Karpas-422 (cell line): ENCODE measurements at regions not wholly inside any gene's neighbourhood (a gene's known extent, or its start where the extent isn't known, plus 50 kb on each side); places are given as distances from the start of the nearest gene placed in this dataset.
"Not testable (repeated sequence)": the region's sequence is repeated elsewhere in the genome, so short reads cannot be mapped to it uniquely, and the experiment has no call there.

Source experiments
- DNase-seq: peaks from one replicate; pipeline ENCODE4 v3.0.0-alpha.2; 2015
- H2AFZ ChIP-seq: fragments of 200-600 bp; sonication (generic); 2 replicates; pipeline ENCODE4 v1.6.1; 2014; ENCODE audit warnings: antibody characterized with exemption, low read length, mixed read lengths
- H3K27ac ChIP-seq: fragments of 200-600 bp; sonication (generic); 2 replicates; pipeline ENCODE4 v1.5.1; 2014; ENCODE audit warnings: mild to moderate bottlenecking, low read length, moderate library complexity
- H3K27me3 ChIP-seq: fragments of 200-600 bp; sonication (generic); 2 replicates; pipeline ENCODE4 v1.6.1; 2014; ENCODE audit warnings: low read length, mixed read lengths
- H3K36me3 ChIP-seq: fragments of 200-600 bp; sonication (generic); 2 replicates; pipeline ENCODE4 v1.6.1; 2014; ENCODE audit warnings: low read length, mixed read lengths; ENCODE audit not compliant: insufficient read depth
- H3K4me1 ChIP-seq: fragments of 200-600 bp; sonication (generic); 2 replicates; pipeline ENCODE4 v1.6.1; 2014; ENCODE audit warnings: mild to moderate bottlenecking, low read length, mixed read lengths
- H3K4me2 ChIP-seq: fragments of 200-600 bp; sonication (generic); 2 replicates; pipeline ENCODE4 v1.6.1; 2014; ENCODE audit warnings: low read length, low read depth, mild to moderate bottlenecking; ENCODE audit not compliant: poor library complexity, severe bottlenecking
- H3K4me3 ChIP-seq: fragments of 200-600 bp; sonication (generic); 2 replicates; pipeline ENCODE4 v1.5.1; 2014; ENCODE audit warnings: mild to moderate bottlenecking, antibody characterized with exemption, low read length, mixed read lengths
- H3K79me2 ChIP-seq: fragments of 200-600 bp; sonication (generic); 2 replicates; pipeline ENCODE4 v1.6.1; 2014; ENCODE audit warnings: mild to moderate bottlenecking, low read length, mixed read lengths
- H3K9ac ChIP-seq: fragments of 200-600 bp; sonication (generic); 2 replicates; pipeline ENCODE4 v1.6.0; 2014; ENCODE audit warnings: low read length
- H3K9me2 ChIP-seq: fragments of 200-600 bp; sonication (generic), shearing (Covaris generic); replicated peaks from 2 replicates; pipeline ENCODE4 v1.6.0; 2014; ENCODE audit warnings: mild to moderate bottlenecking, low read length, moderate library complexity; ENCODE audit not compliant: insufficient read depth
- H3K9me3 ChIP-seq: fragments of 300-700, 200-600 bp; sonication (generic); 2 replicates; pipeline ENCODE4 v1.6.1; 2014; ENCODE audit warnings: low read length, mixed read lengths
- H4K20me1 ChIP-seq: fragments of 200-600 bp; sonication (generic); 2 replicates; pipeline ENCODE4 v1.6.1; 2014; ENCODE audit warnings: mild to moderate bottlenecking, antibody characterized with exemption, low read length, low read depth; ENCODE audit not compliant: insufficient read depth

GRCh38 chr21:5244954-5245353, 5276.4 kb upstream of the TPTE start:
- peaks cover 11% of the 10 kb centered on the region for H3K9me3 ChIP-seq
- H3K4me2 ChIP-seq, H3K36me3 ChIP-seq, H3K9ac ChIP-seq, H3K79me2 ChIP-seq, DNase-seq, H2AFZ ChIP-seq, H3K4me3 ChIP-seq, H3K4me1 ChIP-seq, H4K20me1 ChIP-seq, H3K9me2 ChIP-seq, H3K27me3 ChIP-seq, H3K27ac ChIP-seq: not testable (repeated sequence)

- not testable (repeated sequence) for H3K4me3 ChIP-seq, H3K9me2 ChIP-seq, H3K27me3 ChIP-seq, H2AFZ ChIP-seq, H3K4me2 ChIP-seq, H3K79me2 ChIP-seq, H3K4me1 ChIP-seq, H3K9me3 ChIP-seq, H3K36me3 ChIP-seq, H4K20me1 ChIP-seq, H3K27ac ChIP-seq, H3K9ac ChIP-seq
- DNase-seq: peak; percentile 7
Observed at GRCh38 chr21:5246416-5246815, 5275.0 kb upstream of the TPTE start.

GRCh38 chr21:5247399-5247798, 5274.0 kb upstream of the TPTE start:
- not testable (repeated sequence) for H3K4me2 ChIP-seq, H3K9ac ChIP-seq, H3K9me3 ChIP-seq, H3K9me2 ChIP-seq, H3K79me2 ChIP-seq, H3K27ac ChIP-seq, H4K20me1 ChIP-seq, H2AFZ ChIP-seq, H3K36me3 ChIP-seq, H3K4me3 ChIP-seq, H3K27me3 ChIP-seq, H3K4me1 ChIP-seq
- DNase-seq: peak; percentile 10

GRCh38 chr21:5250128-5250527, 5271.3 kb upstream of the TPTE start:
- DNase-seq, H3K27ac ChIP-seq, H3K36me3 ChIP-seq, H3K9ac ChIP-seq, H4K20me1 ChIP-seq, H3K4me1 ChIP-seq, H2AFZ ChIP-seq, H3K4me3 ChIP-seq, H3K9me3 ChIP-seq, H3K27me3 ChIP-seq, H3K9me2 ChIP-seq, H3K79me2 ChIP-seq, H3K4me2 ChIP-seq: not testable (repeated sequence)

- H3K4me3 ChIP-seq, DNase-seq, H3K79me2 ChIP-seq, H3K27ac ChIP-seq, H3K9me3 ChIP-seq, H3K36me3 ChIP-seq, H3K9me2 ChIP-seq, H2AFZ ChIP-seq, H3K27me3 ChIP-seq, H3K4me1 ChIP-seq, H3K4me2 ChIP-seq, H4K20me1 ChIP-seq, H3K9ac ChIP-seq: not testable (repeated sequence)
Observed at GRCh38 chr21:5251162-5251561, 5270.2 kb upstream of the TPTE start.

- H3K9me3 ChIP-seq, H3K9me2 ChIP-seq, H3K4me3 ChIP-seq, H3K79me2 ChIP-seq, H4K20me1 ChIP-seq, H3K4me1 ChIP-seq, H3K27ac ChIP-seq, H3K4me2 ChIP-seq, H3K9ac ChIP-seq, DNase-seq, H3K36me3 ChIP-seq, H3K27me3 ChIP-seq, H2AFZ ChIP-seq: not testable (repeated sequence)
Observed at GRCh38 chr21:5251866-5252265, 5269.5 kb upstream of the TPTE start.
